OCI-LY7 (cell line): ENCODE measurements at regions not wholly inside any gene's neighbourhood (a gene's known extent, or its start where the extent isn't known, plus 50 kb on each side); places are given as distances from the start of the nearest gene placed in this dataset.

Source experiments
- BruUV-seq: library from RNA; stranded (reverse); fragments of 400-500 nt; replicated peaks from 2 replicates; lab custom pipeline; 2021; lab: Mats Ljungman, UMichigan
- CTCF ChIA-PET: fragments of 300-600 bp; sonication (Branson Sonifier 250); formaldehyde crosslinking; loops from one replicate; lab custom pipeline; 2022; ENCODE audit warnings: antibody characterized with exemption; ENCODE audit not compliant: unreplicated experiment; lab: Charles Lee
- POLR2A ChIA-PET: fragments of 300-600 bp; sonication (Branson Sonifier 250); formaldehyde crosslinking; loops from one replicate; lab custom pipeline; 2022; ENCODE audit warnings: antibody characterized with exemption; lab: Charles Lee
- DNase-seq: peaks from one replicate; pipeline ENCODE4 v3.0.0-alpha.2; 2015; ENCODE audit warnings: low spot score
- H2AFZ ChIP-seq: fragments of 200-600 bp; sonication (generic), shearing (Covaris generic); 2 replicates; pipeline ENCODE4 v1.6.1; 2014; ENCODE audit warnings: mild to moderate bottlenecking, antibody characterized with exemption, low read length, moderate library complexity
- H3K27ac ChIP-seq: fragments of 200-600 bp; sonication (generic); 2 replicates; pipeline ENCODE4 v1.5.1; 2014; ENCODE audit warnings: mixed run types, low read depth, mild to moderate bottlenecking, moderate library complexity, low read length, inconsistent platforms; ENCODE audit not compliant: poor library complexity, severe bottlenecking
- H3K36me3 ChIP-seq: fragments of 200-600 bp; sonication (generic); 2 replicates; pipeline ENCODE4 v1.6.1; 2014; ENCODE audit warnings: mild to moderate bottlenecking, antibody characterized with exemption, low read length, moderate library complexity, mixed read lengths; ENCODE audit not compliant: insufficient read depth
- H3K4me1 ChIP-seq: fragments of 200-600 bp; sonication (generic); 2 replicates; pipeline ENCODE4 v1.5.1; 2014; ENCODE audit warnings: mild to moderate bottlenecking, low read length; ENCODE audit not compliant: insufficient read depth, poor library complexity, severe bottlenecking
- H3K4me2 ChIP-seq: fragments of 200-600 bp; sonication (generic); 2 replicates; pipeline ENCODE4 v1.6.1; 2014; ENCODE audit warnings: mild to moderate bottlenecking, low read length
- H3K4me3 ChIP-seq: fragments of 200-600 bp; sonication (generic); 2 replicates; pipeline ENCODE4 v1.5.1; 2014; ENCODE audit warnings: mild to moderate bottlenecking, low read depth, low read length; ENCODE audit not compliant: poor library complexity, severe bottlenecking
- H3K79me2 ChIP-seq: fragments of 200-600 bp; sonication (generic); 2 replicates; pipeline ENCODE4 v1.6.1; 2016; ENCODE audit warnings: low read depth, mild to moderate bottlenecking, low read length, moderate library complexity, mixed read lengths; ENCODE audit not compliant: insufficient read depth
- H3K9me2 ChIP-seq: fragments of 200-600 bp; sonication (generic); 2 replicates; pipeline ENCODE4 v1.6.1; 2016; ENCODE audit warnings: mild to moderate bottlenecking, low read length, mixed read lengths; ENCODE audit not compliant: insufficient read depth
- H3K9me3 ChIP-seq: fragments of 200-600 bp; sonication (generic); 2 replicates; pipeline ENCODE4 v1.6.1; 2014; ENCODE audit warnings: mild to moderate bottlenecking, mixed run types, low read length, mixed read lengths
- H4K20me1 ChIP-seq: fragments of 200-600 bp; sonication (generic); 2 replicates; pipeline ENCODE4 v1.6.1; 2014; ENCODE audit warnings: mild to moderate bottlenecking, antibody characterized with exemption, low read length, moderate library complexity, mixed read lengths; ENCODE audit not compliant: insufficient read depth
- CTCF ChIP-seq: fragments of 200-600 bp; sonication (generic); conservative IDR thresholded peaks from 2 replicates; pipeline ENCODE4 v1.5.1; 2014; ENCODE audit warnings: mild to moderate bottlenecking, antibody characterized with exemption, low read length, moderate library complexity, mixed read lengths
- EZH2phosphoT487 ChIP-seq: fragments of 200-600 bp; sonication (generic); IDR thresholded peaks from 2 replicates; pipeline ENCODE4 v1.6.1; 2018; ENCODE audit warnings: low read depth, borderline replicate concordance, mild to moderate bottlenecking, mixed run types, antibody characterized with exemption, low read length, moderate library complexity, mixed read lengths
- intact Hi-C: fragments of 100-400 bp; cut with micrococcal nuclease; formaldehyde crosslinking; loops from one replicate; pipeline ENCODE4 v1.10.0; 2022; ENCODE audit not compliant: unreplicated experiment

GRCh38 chr3:117661818-117662095, 952.2 kb downstream of the TUSC7 start:
- no peaks in the 10 kb centered on the region for H3K79me2 ChIP-seq
- H3K27ac ChIP-seq = no peak overlapping the region
- no peak overlapping the region for H3K4me3 ChIP-seq
- TF ChIP-seq EZH2phosphoT487 (no peak), CTCF (no peak)
- intact Hi-C loops = no loop called here
- CTCF ChIA-PET = no interaction called here
- BruUV-seq = no TSS peak
- H4K20me1 ChIP-seq = no peaks in the 10 kb centered on the region
- no peaks in the 10 kb centered on the region for H3K4me1 ChIP-seq
- H3K9me3 ChIP-seq = no peaks in the 10 kb centered on the region
- no peaks in the 10 kb centered on the region for H3K36me3 ChIP-seq
- H3K4me2 ChIP-seq = no peak overlapping the region
- POLR2A ChIA-PET = no interaction called here
- DNase-seq = no peak
- no peaks in the 10 kb centered on the region for H3K9me2 ChIP-seq
- H2AFZ ChIP-seq = no peak overlapping the region

GRCh38 chr3:117665296-117665695, 955.7 kb downstream of the TUSC7 start:
- no peak for TF ChIP-seq CTCF
- TF ChIP-seq EZH2phosphoT487 = no peak
- BruUV-seq = no TSS peak
- CTCF ChIA-PET = no interaction called here
- no peak overlapping the region for H3K4me2 ChIP-seq
- POLR2A ChIA-PET = interaction anchor here (1.0 to 1.1 kb wide), 2 partner anchors 10 to 17 kb away, joined by 3 to 4 read pairs; no protein-coding TSS in a partner anchor
- no peaks in the 10 kb centered on the region for H3K4me1 ChIP-seq
- H4K20me1 ChIP-seq = no peaks in the 10 kb centered on the region
- no peaks in the 10 kb centered on the region for H3K79me2 ChIP-seq
- no peaks in the 10 kb centered on the region for H3K9me3 ChIP-seq
- no peak overlapping the region for H3K4me3 ChIP-seq
- no peaks in the 10 kb centered on the region for H3K36me3 ChIP-seq
- no peaks in the 10 kb centered on the region for H3K9me2 ChIP-seq
- DNase-seq = no peak
- H2AFZ ChIP-seq = no peak overlapping the region
- no peak overlapping the region for H3K27ac ChIP-seq
- intact Hi-C loops = no loop called here

- BruUV-seq = no TSS peak
- DNase-seq = no peak
- H3K79me2 ChIP-seq = no peaks in the 10 kb centered on the region
- H3K36me3 ChIP-seq = no peaks in the 10 kb centered on the region
- POLR2A ChIA-PET = interaction anchor here (0.9 to 1.4 kb wide), 4 partner anchors 10 to 28 kb away, joined by 3 to 5 read pairs (median 4); no protein-coding TSS in a partner anchor
- H3K9me2 ChIP-seq = no peaks in the 10 kb centered on the region
- TF ChIP-seq CTCF (no peak), EZH2phosphoT487 (no peak)
- intact Hi-C loops = no loop called here
- H3K4me2 ChIP-seq = no peak overlapping the region
- no peak overlapping the region for H2AFZ ChIP-seq
- H3K27ac ChIP-seq = no peak overlapping the region
- CTCF ChIA-PET = no interaction called here
- H3K9me3 ChIP-seq = no peaks in the 10 kb centered on the region
- no peak overlapping the region for H3K4me3 ChIP-seq
- H3K4me1 ChIP-seq = no peaks in the 10 kb centered on the region
- H4K20me1 ChIP-seq = no peaks in the 10 kb centered on the region
Observed at GRCh38 chr3:117666325-117666724, 956.7 kb downstream of the TUSC7 start.
